ENCODE measurements at regions not wholly inside any gene's neighbourhood (a gene's known extent, or its start where the extent isn't known, plus 50 kb on each side); places are given as distances from the start of the nearest gene placed in this dataset.

- Histone ChIP-seq H3K9me3 (ENCODE audit: control insufficient read depth in 2 of 3, insufficient read depth in 1 of 3, low read length in 3 of 3) (no peaks in the 10 kb centered on the region), H3K36me3 (ENCODE audit: control insufficient read depth in 2 of 3, insufficient read depth in 3 of 3, low read length in 3 of 3) (no peaks in the 10 kb centered on the region), H3K27ac (ENCODE audit: low read depth in 2 of 2, low read length in 2 of 2) (no peak overlapping the region), H3K4me3 (ENCODE audit: low read length in 3 of 3) (peak overlapping the region in 1 of 3 donors; percentile 20), H3K4me1 (ENCODE audit: control insufficient read depth in 2 of 3, insufficient read depth in 2 of 3, low read depth in 1 of 3, low read length in 3 of 3) (peaks cover 0 to 9% (median 7%) of the 10 kb centered on the region in 3 donors), H3K9ac (ENCODE audit: low read length in 3 of 3) (no peak overlapping the region), H3K27me3 (ENCODE audit: control insufficient read depth, insufficient read depth, low read length) (peaks cover 43% of the 10 kb centered on the region)
- intact Hi-C loops (cut with DNase I): no loop called here
- TF ChIP-seq CTCF (IDR thresholded peaks at IDR 0.05; ENCODE audit: borderline replicate concordance, extremely low read depth, insufficient read depth): no peak
- DNase-seq: peak in 1 of 5 donors; percentile 32
- no peak for FAIRE-seq
Measured at GRCh38 chr1:98044766-98045165, 123.9 kb upstream of the DPYD start.

GRCh38 chr1:98044071-98044697 lies 123.3 kb upstream of the DPYD start:
- no peak for FAIRE-seq
- Histone ChIP-seq H3K36me3 (ENCODE audit: control insufficient read depth in 2 of 3, insufficient read depth in 3 of 3, low read length in 3 of 3) (no peaks in the 10 kb centered on the region), H3K4me1 (ENCODE audit: control insufficient read depth in 2 of 3, insufficient read depth in 2 of 3, low read depth in 1 of 3, low read length in 3 of 3) (peaks cover 0 to 7% (median 6%) of the 10 kb centered on the region in 3 donors), H3K27ac (ENCODE audit: low read depth in 2 of 2, low read length in 2 of 2) (no peak overlapping the region), H3K9ac (ENCODE audit: low read length in 3 of 3) (no peak overlapping the region), H3K4me3 (ENCODE audit: low read length in 3 of 3) (no peak overlapping the region), H3K9me3 (ENCODE audit: control insufficient read depth in 2 of 3, insufficient read depth in 1 of 3, low read length in 3 of 3) (no peaks in the 10 kb centered on the region), H3K27me3 (ENCODE audit: control insufficient read depth, insufficient read depth, low read length) (peaks cover 38% of the 10 kb centered on the region)
- intact Hi-C loops (cut with DNase I): no loop called here
- DNase-seq: no peak
- no peak for TF ChIP-seq CTCF (IDR thresholded peaks at IDR 0.05; ENCODE audit: borderline replicate concordance, extremely low read depth, insufficient read depth)

GRCh38 chr1:98035602-98036002 lies 114.8 kb upstream of the DPYD start:
- H3K4me3 ChIP-seq (ENCODE audit: low read length in 3 of 3): no peak overlapping the region
- H3K36me3 ChIP-seq (ENCODE audit: control insufficient read depth in 2 of 3, insufficient read depth in 3 of 3, low read length in 3 of 3): no peaks in the 10 kb centered on the region
- H3K9me3 ChIP-seq (ENCODE audit: control insufficient read depth in 2 of 3, insufficient read depth in 1 of 3, low read length in 3 of 3): no peaks in the 10 kb centered on the region
- DNase-seq (no peak), FAIRE-seq (no peak)
- no peaks in the 10 kb centered on the region for H3K4me1 ChIP-seq (ENCODE audit: control insufficient read depth in 2 of 3, insufficient read depth in 2 of 3, low read depth in 1 of 3, low read length in 3 of 3)
- no peaks in the 10 kb centered on the region for H3K27me3 ChIP-seq (ENCODE audit: control insufficient read depth, insufficient read depth, low read length)
- H3K9ac ChIP-seq (ENCODE audit: low read length in 3 of 3): no peak overlapping the region
- intact Hi-C loops (cut with DNase I): no loop called here
- H3K27ac ChIP-seq (ENCODE audit: low read depth in 2 of 2, low read length in 2 of 2): no peak overlapping the region
- no peak for TF ChIP-seq CTCF (IDR thresholded peaks at IDR 0.05; ENCODE audit: borderline replicate concordance, extremely low read depth, insufficient read depth)

GRCh38 chr1:98034505-98034904 lies 113.7 kb upstream of the DPYD start:
- no peak overlapping the region for H3K9ac ChIP-seq (ENCODE audit: low read length in 3 of 3)
- FAIRE-seq (no peak), DNase-seq (peak in 3 of 5 donors; percentile 15 to 24 (median 19))

More at GRCh38 chr1:98034505-98034904, 113.7 kb upstream of the DPYD start:
- no peaks in the 10 kb centered on the region for H3K36me3 ChIP-seq (ENCODE audit: control insufficient read depth in 2 of 3, insufficient read depth in 3 of 3, low read length in 3 of 3)
- no peak overlapping the region for H3K4me3 ChIP-seq (ENCODE audit: low read length in 3 of 3)
- H3K9me3 ChIP-seq (ENCODE audit: control insufficient read depth in 2 of 3, insufficient read depth in 1 of 3, low read length in 3 of 3): no peaks in the 10 kb centered on the region
- no peak for TF ChIP-seq CTCF (IDR thresholded peaks at IDR 0.05; ENCODE audit: borderline replicate concordance, extremely low read depth, insufficient read depth)
- H3K27me3 ChIP-seq (ENCODE audit: control insufficient read depth, insufficient read depth, low read length): no peaks in the 10 kb centered on the region
- no peak overlapping the region for H3K27ac ChIP-seq (ENCODE audit: low read depth in 2 of 2, low read length in 2 of 2)
- no peaks in the 10 kb centered on the region for H3K4me1 ChIP-seq (ENCODE audit: control insufficient read depth in 2 of 3, insufficient read depth in 2 of 3, low read depth in 1 of 3, low read length in 3 of 3)
- intact Hi-C loops (cut with DNase I): no loop called here

Data from kidney (tissue), 13 donors.